ENCODE measurements at regions not wholly inside any gene's neighbourhood (a gene's known extent, or its start where the extent isn't known, plus 50 kb on each side); places are given as distances from the start of the nearest gene placed in this dataset.

DNA sequence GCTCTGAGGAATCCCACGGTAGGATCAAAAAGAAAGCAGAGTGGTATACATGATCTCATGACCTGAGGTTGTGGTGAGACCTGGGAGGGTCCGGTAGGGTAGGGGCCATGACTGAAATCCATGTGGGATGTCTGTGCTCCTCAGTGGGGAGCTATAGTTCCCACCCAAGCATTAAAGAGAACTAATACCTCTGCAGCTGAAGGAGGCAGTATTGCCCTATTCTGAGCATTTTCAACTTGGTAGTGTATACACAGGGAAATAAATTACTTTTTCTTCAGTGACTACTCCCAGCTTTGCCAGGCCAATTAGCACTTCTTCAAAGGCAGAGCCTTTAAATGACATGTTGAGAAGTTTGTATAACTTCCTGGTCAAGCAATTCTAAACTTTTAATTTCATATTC is 613.8 kb downstream of the KCNH5 start:
- Histone ChIP-seq H3K27ac (ENCODE audit: low read depth, low read length) (no peak overlapping the region), H3K9ac (ENCODE audit: low read depth in 1 of 2, low read length in 2 of 2) (no peak overlapping the region), H3K4me1 (ENCODE audit: control insufficient read depth in 1 of 2, insufficient read depth in 2 of 2, low read length in 2 of 2) (no peaks in the 10 kb centered on the region), H3K36me3 (ENCODE audit: control insufficient read depth in 1 of 2, insufficient read depth in 2 of 2, low read length in 2 of 2) (no peaks in the 10 kb centered on the region), H3K9me3 (ENCODE audit: control insufficient read depth in 1 of 2, low read length in 2 of 2) (peaks cover 9 to 20% of the 10 kb centered on the region in 2 donors), H3K27me3 (ENCODE audit: control insufficient read depth in 1 of 2, insufficient read depth in 2 of 2, low read length in 2 of 2) (no peaks in the 10 kb centered on the region), H3K4me3 (ENCODE audit: low read depth in 1 of 2, low read length in 2 of 2) (no peak overlapping the region)

DNA sequence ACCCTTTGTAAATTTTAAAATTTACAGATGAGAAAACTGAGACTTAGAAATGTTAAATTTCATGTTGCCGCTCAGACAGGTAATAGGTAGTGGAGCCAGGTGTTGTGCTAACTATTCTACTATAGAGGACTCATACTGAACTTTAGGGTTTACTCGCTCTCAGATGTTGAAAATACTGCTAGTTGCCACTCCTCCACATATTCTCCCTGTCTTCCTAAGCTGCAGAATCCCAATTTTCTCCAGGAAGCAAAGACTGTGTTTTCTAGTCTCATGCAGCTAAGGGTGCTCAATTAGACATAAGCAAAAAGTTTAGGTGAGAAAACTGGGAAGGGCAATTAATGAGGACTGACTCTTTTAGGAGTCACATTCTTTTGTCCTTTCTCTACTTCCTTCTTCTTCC is 612.3 kb downstream of the KCNH5 start:
- Histone ChIP-seq H3K4me1 (ENCODE audit: control insufficient read depth in 1 of 2, insufficient read depth in 2 of 2, low read length in 2 of 2) (no peaks in the 10 kb centered on the region), H3K27me3 (ENCODE audit: control insufficient read depth in 1 of 2, insufficient read depth in 2 of 2, low read length in 2 of 2) (no peaks in the 10 kb centered on the region), H3K9me3 (ENCODE audit: control insufficient read depth in 1 of 2, low read length in 2 of 2) (peaks cover 9 to 20% of the 10 kb centered on the region in 2 donors), H3K4me3 (ENCODE audit: low read depth in 1 of 2, low read length in 2 of 2) (no peak overlapping the region), H3K27ac (ENCODE audit: low read depth, low read length) (no peak overlapping the region), H3K9ac (ENCODE audit: low read depth in 1 of 2, low read length in 2 of 2) (no peak overlapping the region), H3K36me3 (ENCODE audit: control insufficient read depth in 1 of 2, insufficient read depth in 2 of 2, low read length in 2 of 2) (no peaks in the 10 kb centered on the region)

GRCh38 chr14:62436261-62436660 is 609.0 kb downstream of the KCNH5 start:
- peaks cover 25 to 36% of the 10 kb centered on the region in 2 donors for H3K9me3 ChIP-seq (ENCODE audit: control insufficient read depth in 1 of 2, low read length in 2 of 2)
- H3K4me3 ChIP-seq (ENCODE audit: low read depth in 1 of 2, low read length in 2 of 2): no peak overlapping the region
- no peak overlapping the region for H3K27ac ChIP-seq (ENCODE audit: low read depth, low read length)
- H3K36me3 ChIP-seq (ENCODE audit: control insufficient read depth in 1 of 2, insufficient read depth in 2 of 2, low read length in 2 of 2): no peaks in the 10 kb centered on the region
- H3K4me1 ChIP-seq (ENCODE audit: control insufficient read depth in 1 of 2, insufficient read depth in 2 of 2, low read length in 2 of 2): no peaks in the 10 kb centered on the region
- no peaks in the 10 kb centered on the region for H3K27me3 ChIP-seq (ENCODE audit: control insufficient read depth in 1 of 2, insufficient read depth in 2 of 2, low read length in 2 of 2)
- no peak overlapping the region for H3K9ac ChIP-seq (ENCODE audit: low read depth in 1 of 2, low read length in 2 of 2)

- Histone ChIP-seq H3K27ac (ENCODE audit: low read depth, low read length) (no peak overlapping the region), H3K4me3 (ENCODE audit: low read depth in 1 of 2, low read length in 2 of 2) (no peak overlapping the region), H3K27me3 (ENCODE audit: control insufficient read depth in 1 of 2, insufficient read depth in 2 of 2, low read length in 2 of 2) (no peaks in the 10 kb centered on the region), H3K9ac (ENCODE audit: low read depth in 1 of 2, low read length in 2 of 2) (no peak overlapping the region), H3K9me3 (ENCODE audit: control insufficient read depth in 1 of 2, low read length in 2 of 2) (peaks cover 18% of the 10 kb centered on the region in 2 donors), H3K4me1 (ENCODE audit: control insufficient read depth in 1 of 2, insufficient read depth in 2 of 2, low read length in 2 of 2) (no peaks in the 10 kb centered on the region), H3K36me3 (ENCODE audit: control insufficient read depth in 1 of 2, insufficient read depth in 2 of 2, low read length in 2 of 2) (no peaks in the 10 kb centered on the region)
Observed at GRCh38 chr14:62439210-62439609, 606.0 kb downstream of the KCNH5 start.

DNA sequence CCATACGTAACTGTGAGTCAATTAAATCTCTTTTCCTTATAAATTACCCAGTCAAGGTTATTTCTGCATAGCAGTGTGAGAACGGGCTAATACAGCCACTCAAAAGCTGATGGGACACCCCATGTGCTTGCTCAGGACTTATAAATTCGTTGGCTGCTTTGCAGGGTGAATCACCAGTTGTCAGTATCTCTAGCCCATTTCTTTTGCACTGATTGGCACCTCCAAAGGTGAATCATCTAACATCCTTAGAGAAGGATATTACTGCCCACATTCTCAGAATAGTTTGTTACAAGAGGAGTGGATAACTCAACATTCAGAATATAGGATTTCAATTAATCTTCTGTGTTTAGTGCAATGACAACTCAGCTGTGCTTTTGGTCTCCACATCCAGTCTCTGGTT is 601.5 kb downstream of the KCNH5 start:
- H3K9ac ChIP-seq (ENCODE audit: low read depth in 1 of 2, low read length in 2 of 2): no peak overlapping the region
- H3K27ac ChIP-seq (ENCODE audit: low read depth, low read length): no peak overlapping the region
- no peak overlapping the region for H3K4me3 ChIP-seq (ENCODE audit: low read depth in 1 of 2, low read length in 2 of 2)
- H3K9me3 ChIP-seq (ENCODE audit: control insufficient read depth in 1 of 2, low read length in 2 of 2): peaks cover 18% of the 10 kb centered on the region in 2 donors
- H3K4me1 ChIP-seq (ENCODE audit: control insufficient read depth in 1 of 2, insufficient read depth in 2 of 2, low read length in 2 of 2): no peaks in the 10 kb centered on the region
- H3K27me3 ChIP-seq (ENCODE audit: control insufficient read depth in 1 of 2, insufficient read depth in 2 of 2, low read length in 2 of 2): no peaks in the 10 kb centered on the region
- no peaks in the 10 kb centered on the region for H3K36me3 ChIP-seq (ENCODE audit: control insufficient read depth in 1 of 2, insufficient read depth in 2 of 2, low read length in 2 of 2)

DNA sequence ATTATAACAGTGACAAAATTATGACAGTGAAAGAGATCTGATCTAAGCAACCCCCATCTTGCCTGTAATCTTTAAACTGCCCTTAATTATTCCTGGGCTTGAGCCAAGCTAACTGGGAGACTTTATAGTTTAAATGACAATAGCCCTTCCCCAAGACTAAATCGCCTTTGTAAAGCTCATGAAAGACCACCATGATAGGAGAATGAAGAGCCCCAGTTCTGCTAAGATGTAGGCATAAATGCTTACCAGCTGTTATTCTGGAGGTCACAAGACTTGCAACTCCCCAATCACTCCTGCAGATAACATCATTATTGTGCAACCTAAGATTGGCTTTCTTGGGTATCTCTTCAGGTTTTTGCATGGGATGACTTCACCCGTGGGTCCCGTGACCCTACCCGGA is 599.7 kb downstream of the KCNH5 start:
- no peak overlapping the region for H3K27ac ChIP-seq (ENCODE audit: low read depth, low read length)

GRCh38 chr14:62451221-62451620 is 594.0 kb downstream of the KCNH5 start:
- H3K27ac ChIP-seq (ENCODE audit: low read depth, low read length): no peak overlapping the region
- no peaks in the 10 kb centered on the region for H3K9me3 ChIP-seq (ENCODE audit: control insufficient read depth in 1 of 2, low read length in 2 of 2)
- H3K9ac ChIP-seq (ENCODE audit: low read depth in 1 of 2, low read length in 2 of 2): no peak overlapping the region
- H3K36me3 ChIP-seq (ENCODE audit: control insufficient read depth in 1 of 2, insufficient read depth in 2 of 2, low read length in 2 of 2): no peaks in the 10 kb centered on the region
- no peaks in the 10 kb centered on the region for H3K4me1 ChIP-seq (ENCODE audit: control insufficient read depth in 1 of 2, insufficient read depth in 2 of 2, low read length in 2 of 2)
- no peaks in the 10 kb centered on the region for H3K27me3 ChIP-seq (ENCODE audit: control insufficient read depth in 1 of 2, insufficient read depth in 2 of 2, low read length in 2 of 2)
- no peak overlapping the region for H3K4me3 ChIP-seq (ENCODE audit: low read depth in 1 of 2, low read length in 2 of 2)

More for the DNA sequence above, 599.7 kb downstream of the KCNH5 start:
- H3K27me3 ChIP-seq (ENCODE audit: control insufficient read depth in 1 of 2, insufficient read depth in 2 of 2, low read length in 2 of 2): no peaks in the 10 kb centered on the region
- H3K9me3 ChIP-seq (ENCODE audit: control insufficient read depth in 1 of 2, low read length in 2 of 2): peaks cover under 1 to 9% of the 10 kb centered on the region in 2 donors
- no peaks in the 10 kb centered on the region for H3K4me1 ChIP-seq (ENCODE audit: control insufficient read depth in 1 of 2, insufficient read depth in 2 of 2, low read length in 2 of 2)
- no peak overlapping the region for H3K4me3 ChIP-seq (ENCODE audit: low read depth in 1 of 2, low read length in 2 of 2)
- H3K36me3 ChIP-seq (ENCODE audit: control insufficient read depth in 1 of 2, insufficient read depth in 2 of 2, low read length in 2 of 2): no peaks in the 10 kb centered on the region
- H3K9ac ChIP-seq (ENCODE audit: low read depth in 1 of 2, low read length in 2 of 2): no peak overlapping the region

- no peaks in the 10 kb centered on the region for H3K36me3 ChIP-seq (ENCODE audit: control insufficient read depth in 1 of 2, insufficient read depth in 2 of 2, low read length in 2 of 2)
Observed at GRCh38 chr14:62453226-62453625, 592.0 kb downstream of the KCNH5 start.

GRCh38 chr14:62455446-62455845 is 589.8 kb downstream of the KCNH5 start:
- Histone ChIP-seq H3K4me3 (ENCODE audit: low read depth in 1 of 2, low read length in 2 of 2) (no peak overlapping the region), H3K9me3 (ENCODE audit: control insufficient read depth in 1 of 2, low read length in 2 of 2) (no peaks in the 10 kb centered on the region), H3K27ac (ENCODE audit: low read depth, low read length) (no peak overlapping the region), H3K4me1 (ENCODE audit: control insufficient read depth in 1 of 2, insufficient read depth in 2 of 2, low read length in 2 of 2) (no peaks in the 10 kb centered on the region), H3K9ac (ENCODE audit: low read depth in 1 of 2, low read length in 2 of 2) (no peak overlapping the region), H3K27me3 (ENCODE audit: control insufficient read depth in 1 of 2, insufficient read depth in 2 of 2, low read length in 2 of 2) (no peaks in the 10 kb centered on the region), H3K36me3 (ENCODE audit: control insufficient read depth in 1 of 2, insufficient read depth in 2 of 2, low read length in 2 of 2) (no peaks in the 10 kb centered on the region)

More at GRCh38 chr14:62453226-62453625, 592.0 kb downstream of the KCNH5 start:
- Histone ChIP-seq H3K4me1 (ENCODE audit: control insufficient read depth in 1 of 2, insufficient read depth in 2 of 2, low read length in 2 of 2) (no peaks in the 10 kb centered on the region), H3K4me3 (ENCODE audit: low read depth in 1 of 2, low read length in 2 of 2) (no peak overlapping the region), H3K27me3 (ENCODE audit: control insufficient read depth in 1 of 2, insufficient read depth in 2 of 2, low read length in 2 of 2) (no peaks in the 10 kb centered on the region), H3K27ac (ENCODE audit: low read depth, low read length) (no peak overlapping the region), H3K9me3 (ENCODE audit: control insufficient read depth in 1 of 2, low read length in 2 of 2) (no peaks in the 10 kb centered on the region), H3K9ac (ENCODE audit: low read depth in 1 of 2, low read length in 2 of 2) (no peak overlapping the region)

DNA sequence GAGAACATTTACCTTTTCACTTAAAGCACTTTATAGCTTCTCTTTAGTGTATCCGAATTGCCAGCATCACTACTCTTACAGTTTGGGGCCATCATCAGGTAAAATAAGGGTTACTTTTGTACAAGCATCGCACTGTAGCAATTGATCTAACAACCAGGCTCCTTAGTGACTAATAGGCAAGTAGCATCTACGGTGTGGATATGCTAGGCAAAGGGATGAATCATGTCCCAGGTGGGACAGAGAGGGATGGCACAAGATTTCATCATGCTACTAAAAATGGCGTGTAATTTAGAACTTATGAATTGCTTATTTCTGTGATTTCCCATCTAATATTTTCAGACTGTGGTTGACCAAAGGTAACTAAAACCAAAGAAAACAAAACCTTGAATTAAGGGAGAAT is 582.3 kb downstream of the KCNH5 start:
- H3K4me3 ChIP-seq (ENCODE audit: low read depth in 1 of 2, low read length in 2 of 2): no peak overlapping the region
- H3K27me3 ChIP-seq (ENCODE audit: control insufficient read depth in 1 of 2, insufficient read depth in 2 of 2, low read length in 2 of 2): no peaks in the 10 kb centered on the region
- H3K27ac ChIP-seq (ENCODE audit: low read depth, low read length): no peak overlapping the region
- no peaks in the 10 kb centered on the region for H3K36me3 ChIP-seq (ENCODE audit: control insufficient read depth in 1 of 2, insufficient read depth in 2 of 2, low read length in 2 of 2)
- H3K9ac ChIP-seq (ENCODE audit: low read depth in 1 of 2, low read length in 2 of 2): no peak overlapping the region
- no peaks in the 10 kb centered on the region for H3K4me1 ChIP-seq (ENCODE audit: control insufficient read depth in 1 of 2, insufficient read depth in 2 of 2, low read length in 2 of 2)
- H3K9me3 ChIP-seq (ENCODE audit: control insufficient read depth in 1 of 2, low read length in 2 of 2): no peaks in the 10 kb centered on the region

GRCh38 chr14:62468946-62469345 is 576.3 kb downstream of the KCNH5 start:
- H3K27me3 ChIP-seq (ENCODE audit: control insufficient read depth in 1 of 2, insufficient read depth in 2 of 2, low read length in 2 of 2): no peaks in the 10 kb centered on the region
- H3K36me3 ChIP-seq (ENCODE audit: control insufficient read depth in 1 of 2, insufficient read depth in 2 of 2, low read length in 2 of 2): no peaks in the 10 kb centered on the region
- no peak overlapping the region for H3K9ac ChIP-seq (ENCODE audit: low read depth in 1 of 2, low read length in 2 of 2)
- no peak overlapping the region for H3K27ac ChIP-seq (ENCODE audit: low read depth, low read length)
- H3K4me3 ChIP-seq (ENCODE audit: low read depth in 1 of 2, low read length in 2 of 2): no peak overlapping the region
- no peaks in the 10 kb centered on the region for H3K4me1 ChIP-seq (ENCODE audit: control insufficient read depth in 1 of 2, insufficient read depth in 2 of 2, low read length in 2 of 2)
- H3K9me3 ChIP-seq (ENCODE audit: control insufficient read depth in 1 of 2, low read length in 2 of 2): no peaks in the 10 kb centered on the region
